Astrocyte (in vitro differentiated cells and primary cell): ENCODE measurements at regions not wholly inside any gene's neighbourhood (a gene's known extent, or its start where the extent isn't known, plus 50 kb on each side); places are given as distances from the start of the nearest gene placed in this dataset.
A peak's percentile ranks its signal among the peaks of the same experiment; 100 is the strongest.

Experiments
- DNase-seq: peaks from one replicate; pipeline ENCODE4 v3.0.0-alpha.2; 2010; ENCODE audit warnings: low read depth
- FAIRE-seq: peaks from 2 replicates; lab custom pipeline; 2011; peaks lifted over from hg19 to GRCh38; lab: Jason Lieb, UNC
- H2AFZ ChIP-seq: 2 replicates; pipeline ENCODE4 v1.6.0; 2012; ENCODE audit warnings: low read depth, low read length, inconsistent platforms
- H3K27ac ChIP-seq: 2 replicates; pipeline ENCODE4 v1.5.1; 2011; ENCODE audit warnings: low read depth, low read length, inconsistent platforms
- H3K27me3 ChIP-seq: 2 replicates; pipeline ENCODE4 v1.6.0; 2011; ENCODE audit warnings: low read length, inconsistent platforms; ENCODE audit not compliant: insufficient read depth
- H3K36me3 ChIP-seq: 2 replicates; pipeline ENCODE4 v1.5.1; 2011; ENCODE audit warnings: low read length, inconsistent platforms; ENCODE audit not compliant: insufficient read depth
- H3K4me1 ChIP-seq: 2 replicates; pipeline ENCODE4 v1.5.1; 2011; ENCODE audit warnings: low read length, inconsistent platforms; ENCODE audit not compliant: insufficient read depth
- H3K4me2 ChIP-seq: 2 replicates; pipeline ENCODE4 v1.6.0; 2012; ENCODE audit warnings: low read length, inconsistent platforms
- H3K4me3 ChIP-seq: 2 replicates; pipeline ENCODE4 v1.5.1; 2011; ENCODE audit warnings: low read depth, mild to moderate bottlenecking, low read length, inconsistent platforms; ENCODE audit not compliant: insufficient read depth
- H3K79me2 ChIP-seq: 2 replicates; pipeline ENCODE4 v1.6.0; 2012; ENCODE audit warnings: mild to moderate bottlenecking, low read length, inconsistent platforms; ENCODE audit not compliant: insufficient read depth
- H3K9ac ChIP-seq: 2 replicates; pipeline ENCODE4 v1.6.0; 2012; ENCODE audit warnings: mild to moderate bottlenecking, low read length, inconsistent platforms
- H3K9me3 ChIP-seq: 2 replicates; pipeline ENCODE4 v1.5.1; 2012; ENCODE audit warnings: low read depth, mild to moderate bottlenecking, low read length, inconsistent platforms; ENCODE audit not compliant: insufficient read depth
- H4K20me1 ChIP-seq: 2 replicates; pipeline ENCODE4 v1.6.0; 2012; ENCODE audit warnings: low read length, inconsistent platforms; ENCODE audit not compliant: insufficient read depth
- H3K27ac Mint-ChIP-seq: one replicate; pipeline ENCODE4 v1.8.0; 2021; ENCODE audit warnings: mild to moderate bottlenecking, mixed read lengths; ENCODE audit not compliant: unreplicated experiment
- H3K27me3 Mint-ChIP-seq: one replicate; pipeline ENCODE4 v1.8.0; 2021; ENCODE audit warnings: low read depth, mixed read lengths; ENCODE audit not compliant: unreplicated experiment
- H3K36me3 Mint-ChIP-seq: one replicate; pipeline ENCODE4 v1.8.0; 2021; ENCODE audit warnings: low read depth, mixed read lengths; ENCODE audit not compliant: unreplicated experiment
- H3K4me1 Mint-ChIP-seq: one replicate; pipeline ENCODE4 v1.8.0; 2021; ENCODE audit warnings: low read depth, mixed read lengths; ENCODE audit not compliant: unreplicated experiment
- H3K4me3 Mint-ChIP-seq: one replicate; pipeline ENCODE4 v1.8.0; 2021; ENCODE audit warnings: mild to moderate bottlenecking, moderate library complexity, mixed read lengths; ENCODE audit not compliant: unreplicated experiment
- H3K9me3 Mint-ChIP-seq: one replicate; pipeline ENCODE4 v1.8.0; 2021; ENCODE audit warnings: mild to moderate bottlenecking, mixed read lengths; ENCODE audit not compliant: unreplicated experiment
- CTCF ChIP-seq: IDR thresholded peaks from 2 replicates; pipeline ENCODE4 v1.5.1; 2011; ENCODE audit warnings: low read depth, mild to moderate bottlenecking, inconsistent platforms, low read length, moderate library complexity; ENCODE audit not compliant: insufficient read depth
- EZH2 ChIP-seq: IDR thresholded peaks from 2 replicates; pipeline ENCODE4 v1.6.1; 2012; ENCODE audit warnings: mild to moderate bottlenecking, low read length, inconsistent platforms; ENCODE audit not compliant: insufficient read depth

GRCh38 chr18:52150050-52150449 is 189.9 kb upstream of the DCC start:
- Histone ChIP-seq H3K9ac (no peak overlapping the region), H3K27me3 (no peaks in the 10 kb centered on the region), H3K4me2 (no peak overlapping the region), H2AFZ (no peak overlapping the region), H3K9me3 (no peaks in the 10 kb centered on the region), H4K20me1 (no peaks in the 10 kb centered on the region), H3K4me3 (no peak overlapping the region), H3K4me1 (no peaks in the 10 kb centered on the region), H3K27ac (no peak overlapping the region), H3K36me3 (no peaks in the 10 kb centered on the region), H3K79me2 (no peaks in the 10 kb centered on the region)
- Mint-ChIP-seq H3K27ac (no peak overlapping the region), H3K9me3 (no peaks in the 10 kb centered on the region), H3K27me3 (no peaks in the 10 kb centered on the region), H3K4me1 (peaks cover 5% of the 10 kb centered on the region), H3K36me3 (no peaks in the 10 kb centered on the region), H3K4me3 (no peak overlapping the region)
- TF ChIP-seq CTCF = no peak
- TF ChIP-seq EZH2 = no peak
- FAIRE-seq (no peak), DNase-seq (no peak)

GRCh38 chr18:52152036-52152435 is 188.0 kb upstream of the DCC start:
- Histone ChIP-seq H4K20me1 (no peaks in the 10 kb centered on the region), H3K27ac (no peak overlapping the region), H3K9ac (no peak overlapping the region), H3K4me2 (no peak overlapping the region), H3K27me3 (no peaks in the 10 kb centered on the region), H3K4me3 (no peak overlapping the region), H3K36me3 (no peaks in the 10 kb centered on the region), H3K79me2 (no peaks in the 10 kb centered on the region), H2AFZ (no peak overlapping the region), H3K9me3 (no peaks in the 10 kb centered on the region), H3K4me1 (no peaks in the 10 kb centered on the region)
- Mint-ChIP-seq H3K27me3 (no peaks in the 10 kb centered on the region), H3K9me3 (no peaks in the 10 kb centered on the region), H3K36me3 (no peaks in the 10 kb centered on the region), H3K4me1 (peaks cover 5% of the 10 kb centered on the region), H3K27ac (peak overlapping the region; percentile 96), H3K4me3 (no peak overlapping the region)
- peak; percentile 3 for DNase-seq
- TF ChIP-seq EZH2 (no peak), CTCF (no peak)
- no peak for FAIRE-seq

DNA sequence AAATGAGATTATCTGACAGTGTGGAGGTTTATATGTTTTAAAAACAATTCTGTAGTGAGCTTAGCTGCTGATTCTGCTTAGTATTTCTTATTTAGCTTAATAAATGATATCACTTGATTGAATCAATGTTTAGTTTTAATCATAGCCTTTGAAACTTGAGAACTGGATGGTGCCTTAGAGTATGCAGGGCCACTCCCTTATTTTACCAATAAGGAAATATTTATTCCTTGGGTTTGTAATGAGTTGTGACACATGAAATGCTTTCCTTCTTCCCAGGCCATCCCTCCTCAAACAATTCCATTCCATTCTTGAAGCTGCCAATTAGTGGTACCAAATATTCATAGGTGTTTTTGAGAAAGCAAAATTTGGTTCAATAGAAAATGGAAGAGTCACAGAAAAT is 183.8 kb upstream of the DCC start:
- H3K9me3 Mint-ChIP-seq = peaks cover 4% of the 10 kb centered on the region
- H3K9ac ChIP-seq = no peak overlapping the region
- no peaks in the 10 kb centered on the region for H3K9me3 ChIP-seq
- FAIRE-seq = no peak
- H3K4me2 ChIP-seq = no peak overlapping the region
- H3K36me3 ChIP-seq = no peaks in the 10 kb centered on the region
- no peaks in the 10 kb centered on the region for H3K4me1 ChIP-seq
- no peak overlapping the region for H2AFZ ChIP-seq
- no peak overlapping the region for H3K4me3 ChIP-seq
- no peak overlapping the region for H3K27ac ChIP-seq
- no peak overlapping the region for H3K4me3 Mint-ChIP-seq
- no peaks in the 10 kb centered on the region for H3K36me3 Mint-ChIP-seq
- no peak for DNase-seq
- no peaks in the 10 kb centered on the region for H4K20me1 ChIP-seq
- H3K4me1 Mint-ChIP-seq = peaks cover 11% of the 10 kb centered on the region
- H3K27ac Mint-ChIP-seq = no peak overlapping the region
- H3K27me3 ChIP-seq = no peaks in the 10 kb centered on the region
- no peak for TF ChIP-seq EZH2
- no peak for TF ChIP-seq CTCF
- no peaks in the 10 kb centered on the region for H3K27me3 Mint-ChIP-seq
- H3K79me2 ChIP-seq = no peaks in the 10 kb centered on the region
